Activated T-cell treated with anti-CD3 and anti-CD28 coated beads, Interleukin-2, amount 50 U/mL, for 48 hours (primary cell): ENCODE measurements at regions not wholly inside any gene's neighbourhood (a gene's known extent, or its start where the extent isn't known, plus 50 kb on each side); places are given as distances from the start of the nearest gene placed in this dataset.
"Not testable (repeated sequence)": the region's sequence is repeated elsewhere in the genome, so short reads cannot be mapped to it uniquely, and the experiment has no call there.

Experiments
- DNase-seq, 2 experiments: peaks; one replicate each; pipeline ENCODE4 v3.0.0-alpha.2; 2020

DNA sequence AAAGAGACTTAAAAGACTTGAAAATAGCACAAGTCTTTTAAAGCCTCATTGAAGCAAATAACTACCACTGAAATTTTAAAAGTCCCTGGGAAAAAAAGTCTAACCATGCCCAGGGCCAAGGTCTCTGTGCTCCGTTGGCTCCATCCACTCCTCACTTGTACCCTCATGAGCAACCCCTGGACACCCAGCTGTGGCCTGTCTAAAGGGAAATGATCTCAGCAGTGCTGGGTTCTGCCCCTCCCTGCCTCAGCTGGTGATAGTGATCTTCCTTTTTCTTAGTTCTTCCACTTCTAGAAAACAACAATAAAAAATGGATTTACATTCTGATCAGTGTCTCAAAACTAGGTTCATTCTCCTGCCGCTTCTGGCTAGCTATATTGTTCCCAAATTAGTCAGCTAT lies 423.5 kb upstream of the ADAMTS5 start:
- no peak for DNase-seq

- DNase-seq = no peak
These were observed 421.9 kb upstream of the ADAMTS5 start for GRCh38 chr21:27388825-27389224.

GRCh38 chr21:27382404-27382803 lies 415.5 kb upstream of the ADAMTS5 start:
- no peak for DNase-seq

DNA sequence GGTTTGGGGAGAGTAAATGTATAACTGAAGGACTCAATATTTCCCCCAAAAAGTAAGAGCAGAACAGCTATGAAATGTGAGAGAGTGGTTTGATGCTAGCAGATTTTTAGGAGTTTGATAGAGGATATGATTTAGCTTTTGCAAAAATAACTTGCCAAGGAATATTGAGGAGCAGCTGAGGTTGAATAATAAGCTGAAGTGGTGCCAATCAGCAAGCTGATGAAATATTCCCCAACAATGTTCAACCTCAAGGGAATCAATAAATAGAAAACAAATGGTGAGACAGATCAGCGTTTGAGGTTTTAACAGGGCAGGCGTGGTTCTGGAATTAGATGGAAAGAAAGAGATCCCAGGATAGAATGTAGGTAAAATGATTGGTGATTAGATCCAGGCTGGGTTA lies 413.4 kb upstream of the ADAMTS5 start:
- DNase-seq = no peak

DNA sequence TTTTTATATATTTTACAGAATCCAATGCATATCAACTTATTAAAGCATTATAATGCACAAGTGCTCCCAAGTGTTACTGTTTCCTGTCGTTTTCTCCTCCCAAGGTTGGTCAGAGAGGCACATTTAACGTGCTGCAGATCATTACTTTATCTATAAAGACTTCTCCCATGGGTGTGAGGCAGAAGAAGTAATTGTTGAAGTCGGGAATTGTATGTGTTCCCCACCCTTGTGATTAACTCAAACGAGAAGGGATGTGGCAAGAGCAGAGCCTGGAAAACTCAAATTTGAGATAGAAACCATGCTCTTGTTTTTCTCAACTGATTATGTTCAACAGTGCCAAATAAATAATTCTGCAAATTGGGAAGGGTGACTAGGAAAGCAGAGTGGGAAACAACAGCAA lies 412.5 kb upstream of the ADAMTS5 start:
- no peak for DNase-seq

DNA sequence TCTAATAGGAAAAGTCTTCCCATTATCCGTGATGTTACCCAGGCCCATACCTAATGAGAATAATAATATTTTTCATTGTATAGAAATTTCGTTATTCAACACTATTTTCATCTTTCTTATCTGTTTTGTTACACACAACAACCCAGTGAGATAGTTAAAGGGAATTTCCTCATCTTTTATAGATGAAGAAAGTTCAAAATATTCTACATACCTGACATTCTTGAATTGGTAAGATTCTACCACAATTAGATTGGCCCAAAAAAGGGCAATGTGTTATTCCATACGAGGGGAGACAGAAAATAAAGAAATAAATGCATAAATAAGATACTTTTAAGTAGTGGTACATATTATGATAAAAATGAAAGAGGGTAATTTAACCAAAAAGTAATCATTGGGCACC lies 405.5 kb upstream of the ADAMTS5 start:
- no peak for DNase-seq

GRCh38 chr21:27371975-27372331 lies 405.1 kb upstream of the ADAMTS5 start:
- DNase-seq = no peak

DNA sequence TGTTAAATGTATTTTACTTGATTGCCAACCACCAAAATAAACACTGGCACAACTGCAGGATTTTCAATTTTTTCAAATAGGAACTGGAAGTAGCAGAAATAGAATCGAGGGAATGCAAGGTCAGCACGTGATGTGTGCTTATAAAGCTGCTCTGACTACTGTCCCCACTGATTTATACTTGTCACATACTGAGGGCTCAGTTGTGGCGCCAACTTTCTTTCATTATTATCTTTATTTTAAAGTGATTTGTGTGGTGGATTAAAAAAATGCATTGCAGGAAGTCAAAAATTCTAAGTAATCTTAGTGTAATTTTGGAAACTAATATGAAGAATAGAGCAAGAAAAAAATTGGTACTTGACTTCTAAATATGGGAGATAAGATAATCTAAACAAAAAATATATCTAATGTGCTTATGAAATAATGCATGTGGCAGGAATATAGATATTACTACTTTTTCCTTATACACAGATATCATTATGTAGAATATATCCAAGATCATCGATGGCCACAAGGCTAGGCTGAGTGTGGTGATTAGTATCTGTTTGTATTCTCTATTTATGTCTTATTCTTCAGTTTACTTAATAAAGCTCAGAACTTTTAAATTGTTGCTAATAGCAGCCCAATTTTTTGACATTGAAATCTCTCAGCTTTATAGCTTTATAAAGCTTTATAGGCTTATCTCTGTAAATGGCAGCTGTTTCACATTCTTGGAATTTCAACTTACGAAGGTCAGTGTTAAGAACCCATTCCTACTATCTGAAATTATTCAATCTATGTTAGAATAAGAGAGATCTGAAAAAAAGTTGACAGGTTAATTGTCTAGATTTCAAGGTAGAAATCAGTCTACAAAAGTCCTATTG lies 404.5 kb upstream of the ADAMTS5 start:
- no peak for DNase-seq

DNA sequence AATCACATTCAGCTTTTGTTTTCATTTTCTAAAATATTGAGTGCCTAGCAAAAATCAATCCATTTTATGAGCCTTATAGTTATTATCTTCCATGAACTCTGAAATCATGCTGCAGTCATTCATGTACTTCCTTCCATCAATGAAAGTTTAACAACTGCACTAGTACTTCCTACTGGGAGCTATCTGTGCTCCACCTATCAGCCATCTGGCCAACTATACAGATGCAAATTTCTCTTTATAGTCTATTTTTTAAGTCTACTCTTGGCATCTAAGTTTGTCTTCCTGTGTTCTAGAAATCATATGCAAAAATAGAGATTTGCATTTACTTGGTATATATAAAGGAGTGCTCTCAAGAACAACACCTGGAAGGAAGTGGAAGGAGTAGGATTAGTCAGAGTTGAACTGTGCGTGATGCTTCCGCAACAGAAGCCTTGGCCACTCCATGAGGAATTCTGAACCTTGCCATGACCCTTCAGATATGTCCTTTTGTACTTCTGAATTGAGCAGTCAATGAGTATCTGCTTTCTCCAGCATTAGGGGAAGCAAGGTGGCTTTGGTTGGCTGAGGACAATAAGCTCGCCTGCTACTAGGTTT lies 403.2 kb upstream of the ADAMTS5 start:
- no peak for DNase-seq

DNA sequence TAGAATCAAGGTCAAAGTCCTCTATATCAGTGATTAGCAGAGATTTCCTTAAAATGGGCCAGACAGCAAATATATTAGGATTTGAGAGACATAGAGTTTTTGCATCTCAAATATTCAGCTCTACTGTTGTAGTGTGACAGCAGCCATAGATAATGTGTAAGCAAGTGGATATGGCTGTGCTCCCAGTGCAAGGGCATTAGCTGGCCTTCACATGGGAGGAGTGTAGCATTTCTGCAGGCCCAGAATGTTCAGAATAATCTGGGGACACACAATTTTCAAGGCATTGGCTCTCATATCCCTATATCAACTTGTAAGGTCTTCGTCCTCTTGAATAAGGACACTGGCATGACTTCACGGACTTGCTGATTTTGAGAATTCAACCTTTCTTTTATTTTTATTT lies 402.3 kb upstream of the ADAMTS5 start:
- DNase-seq = no peak

- DNase-seq = no peak
These were observed 399.9 kb upstream of the ADAMTS5 start for GRCh38 chr21:27366646-27367235.

- no peak for DNase-seq
These were observed 399.1 kb upstream of the ADAMTS5 start for GRCh38 chr21:27366036-27366435.

GRCh38 chr21:27365394-27365793 lies 398.5 kb upstream of the ADAMTS5 start:
- no peak for DNase-seq

DNA sequence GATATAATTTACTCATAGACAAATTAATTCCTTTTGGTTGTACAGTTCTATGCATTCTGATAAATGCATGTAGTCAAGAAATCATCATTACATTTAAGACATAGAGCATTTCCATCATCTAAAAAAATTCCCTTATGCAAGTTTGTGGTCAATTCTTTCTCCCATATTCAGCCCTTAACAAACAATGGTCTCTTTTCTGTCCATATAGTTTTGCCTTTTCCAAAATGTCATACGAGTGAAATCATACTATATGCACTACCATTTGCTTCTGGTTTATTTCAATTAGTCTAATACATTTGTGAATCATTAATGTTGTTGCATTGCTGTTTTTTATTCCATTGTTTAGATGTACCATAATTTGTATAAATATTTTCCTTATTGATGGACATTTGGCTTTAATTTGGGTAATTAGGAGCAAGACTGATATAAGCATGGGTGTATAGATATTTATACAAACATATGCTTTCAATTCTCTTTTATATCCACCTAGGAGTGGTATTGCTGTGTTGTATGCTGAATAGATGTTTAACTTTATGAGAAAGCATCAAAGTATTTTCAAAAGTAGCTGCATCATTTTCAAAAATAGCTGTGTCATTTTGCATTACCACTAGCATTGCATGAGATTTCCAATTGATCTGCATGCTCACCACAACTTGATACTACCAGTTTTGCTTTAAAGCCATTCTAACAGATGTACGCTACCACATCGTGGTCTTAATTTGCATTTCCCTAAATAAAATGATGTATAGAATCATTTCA lies 397.0 kb upstream of the ADAMTS5 start:
- DNase-seq = no peak

DNA sequence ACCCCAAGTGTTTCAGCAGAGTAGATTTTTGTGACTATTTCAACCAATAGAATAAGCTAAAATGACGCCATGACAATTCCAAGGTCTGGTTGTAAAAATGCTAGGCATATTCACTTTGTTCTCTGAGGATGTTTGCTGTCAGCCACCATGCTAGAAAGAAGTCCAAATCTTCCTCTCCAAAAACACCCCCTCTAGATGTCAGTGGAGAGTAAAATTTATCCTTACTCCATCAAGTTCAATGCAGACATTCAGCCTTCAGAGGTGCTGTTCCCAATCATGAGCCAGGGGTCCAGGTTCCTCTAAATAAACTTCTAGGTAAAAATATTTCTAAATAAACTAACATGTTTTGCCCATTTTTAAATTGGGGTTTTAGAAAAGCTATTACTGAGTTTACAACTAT lies 395.4 kb upstream of the ADAMTS5 start:
- DNase-seq = no peak

DNA sequence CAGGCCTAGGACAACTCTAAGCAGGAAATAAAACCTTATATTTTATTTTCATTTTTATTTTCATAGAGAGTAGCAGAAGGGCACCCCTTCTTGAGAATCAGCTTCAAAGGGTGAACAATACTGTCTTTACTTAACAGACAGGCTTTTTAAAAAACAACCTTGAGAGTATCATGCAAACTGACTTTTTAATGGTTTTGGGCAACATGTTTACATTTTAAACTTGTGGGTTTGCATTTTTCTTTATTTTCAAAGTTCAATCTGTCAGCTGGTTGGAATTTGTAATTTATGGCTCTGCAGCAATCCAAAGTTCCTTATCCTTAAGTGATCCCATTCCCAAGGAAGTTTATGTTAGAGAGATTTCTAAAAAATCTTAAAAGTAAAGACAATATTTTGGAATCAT lies 392.3 kb upstream of the ADAMTS5 start:
- DNase-seq = no peak

DNA sequence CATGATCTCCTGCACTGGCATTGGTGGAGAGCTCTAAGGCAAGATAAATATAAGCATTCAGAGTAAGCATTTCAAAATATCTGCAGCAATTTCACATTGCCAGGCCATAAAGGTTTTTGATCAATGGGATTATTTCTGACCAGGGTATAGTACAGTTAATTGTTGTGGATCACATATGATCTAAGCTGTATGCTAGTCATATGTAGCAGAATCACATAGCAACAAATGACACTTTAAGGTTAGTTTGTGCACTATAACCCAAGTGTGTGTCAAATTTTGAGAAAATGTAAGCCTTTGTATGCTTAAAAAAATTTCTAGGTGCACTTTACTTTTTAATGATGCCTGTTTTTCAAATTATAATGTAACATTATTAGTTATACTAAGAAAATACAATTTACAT lies 386.0 kb upstream of the ADAMTS5 start:
- DNase-seq = no peak

DNA sequence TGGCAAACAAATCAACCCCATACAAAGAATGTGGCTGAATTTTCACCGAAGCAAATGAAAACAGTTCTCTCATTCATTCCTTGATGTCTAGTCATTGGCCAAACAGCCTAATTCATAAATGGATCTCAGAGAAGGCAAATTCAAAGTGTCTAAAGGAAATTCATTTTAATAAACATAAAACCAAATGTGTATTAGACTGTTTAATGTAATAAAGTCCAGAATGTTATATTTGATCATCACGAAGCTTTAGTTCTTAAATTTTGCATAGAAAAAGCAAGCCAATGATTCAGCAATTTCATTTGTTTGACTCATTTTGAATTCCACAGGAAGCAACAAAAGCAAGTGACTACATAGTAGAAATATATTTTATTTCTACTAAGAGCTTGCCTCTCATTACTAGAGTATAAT lies 379.2 kb upstream of the ADAMTS5 start:
- DNase-seq = no peak

GRCh38 chr21:27339902-27340301 lies 373.0 kb upstream of the ADAMTS5 start:
- no peak for DNase-seq

GRCh38 chr21:27338007-27338406 lies 371.1 kb upstream of the ADAMTS5 start:
- DNase-seq = not testable (repeated sequence)

DNA sequence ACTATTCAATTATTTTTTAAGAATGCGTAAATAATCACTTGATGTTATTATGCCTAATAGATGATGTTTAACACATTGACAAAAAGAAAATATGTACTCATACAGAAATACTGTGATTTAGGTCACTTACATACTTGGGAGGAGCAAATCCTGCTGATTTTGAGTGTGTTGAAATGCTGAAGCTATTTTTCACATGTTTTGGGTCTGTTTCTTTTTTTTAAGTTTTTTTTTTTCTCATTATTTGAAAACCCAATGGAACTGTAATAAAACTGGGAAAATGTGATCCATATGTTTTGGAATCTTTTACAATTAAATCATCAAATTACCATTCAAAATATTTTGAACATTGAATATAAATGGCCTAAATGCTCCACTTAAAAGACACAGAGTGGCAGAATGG lies 366.2 kb upstream of the ADAMTS5 start:
- DNase-seq = no peak

- no peak for DNase-seq
These were observed 362.5 kb upstream of the ADAMTS5 start for GRCh38 chr21:27329255-27329851.

DNA sequence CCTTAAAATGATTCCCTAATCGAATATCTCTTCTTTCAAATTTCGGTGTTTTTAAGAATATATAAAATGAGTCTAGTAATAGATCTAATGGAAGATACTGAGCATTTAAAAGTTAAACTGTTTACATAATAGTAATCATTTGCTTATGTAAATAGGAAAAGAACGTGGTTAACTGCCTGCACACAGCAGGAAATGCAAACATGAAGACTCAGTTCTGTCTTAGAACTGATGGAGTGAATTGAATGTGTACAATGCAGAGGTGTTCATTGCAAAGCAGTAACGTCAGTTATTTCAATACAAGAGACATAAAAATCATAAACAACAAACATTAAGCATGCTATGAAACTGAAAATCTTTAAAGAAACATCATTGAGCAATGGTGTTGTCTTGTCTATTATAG lies 359.4 kb upstream of the ADAMTS5 start:
- DNase-seq = no peak
